HEK293 (cell line): ENCODE measurements at regions not wholly inside any gene's neighbourhood (a gene's known extent, or its start where the extent isn't known, plus 50 kb on each side); places are given as distances from the start of the nearest gene placed in this dataset.

Experiments used
- CTCF ChIA-PET: fragments of 350-600 bp; formaldehyde crosslinking; extraction: SDS; loops from one replicate; lab custom pipeline; 2021; ENCODE audit warnings: antibody characterized with exemption; lab: Yijun Ruan, JAX
- POLR2A ChIA-PET: fragments of 300-600 bp; formaldehyde crosslinking; extraction: SDS; loops from one replicate; lab custom pipeline; 2020; ENCODE audit warnings: antibody characterized with exemption, inconsistent platforms; lab: Yijun Ruan, JAX
- H3K27ac ChIP-seq: fragments of 200-500 bp; sonication (Bioruptor generic); 2 replicates; pipeline ENCODE4 v1.5.1; 2014; ENCODE audit warnings: low read depth, low read length, control low read depth, inconsistent platforms; ENCODE audit errors: extremely low read depth
- H3K36me3 ChIP-seq, 2 experiments: fragments of 200-500 bp in 1 of 2; sonication (Bioruptor generic) in 1 of 2; 1 replicate in 1 of 2; 2 replicates in 1 of 2; pipeline ENCODE4 v1.5.1; 2014 to 2017; ENCODE audit warnings: inconsistent platforms in 2 of 2, low read length in 2 of 2; ENCODE audit not compliant: control insufficient read depth in 2 of 2, insufficient read depth in 1 of 2
- H3K4me1 ChIP-seq: fragments of 200-500 bp; sonication (Bioruptor generic); 2 replicates; pipeline ENCODE4 v1.5.1; 2014; ENCODE audit warnings: mild to moderate bottlenecking, low read length, inconsistent platforms; ENCODE audit not compliant: control insufficient read depth, insufficient read depth
- H3K4me3 ChIP-seq: 2 replicates; pipeline ENCODE4 v1.5.1; 2011; ENCODE audit warnings: low read depth, mild to moderate bottlenecking, control low read depth, low read length, moderate library complexity
- H3K9me3 ChIP-seq: fragments of 200-500 bp; sonication (Bioruptor generic); 2 replicates; pipeline ENCODE4 v1.5.1; 2014; ENCODE audit warnings: low read depth, low read length, inconsistent platforms; ENCODE audit not compliant: control insufficient read depth, insufficient read depth
- BCL11B ChIP-seq: fragments of 450-650 bp; formaldehyde crosslinking; IDR thresholded peaks from 2 replicates; pipeline ENCODE4 v1.5.1; 2016; ENCODE audit warnings: low read depth, missing biosample characterization, missing genetic modification characterization
- KLF7 ChIP-seq: fragments of 450-650 bp; formaldehyde crosslinking; IDR thresholded peaks from 2 replicates; pipeline ENCODE4 v1.5.1; 2016; ENCODE audit warnings: missing biosample characterization, missing genetic modification characterization, borderline replicate concordance
- PRDM2 ChIP-seq: fragments of 450-650 bp; formaldehyde crosslinking; IDR thresholded peaks from 2 replicates; pipeline ENCODE4 v1.5.1; 2016; ENCODE audit warnings: missing biosample characterization, missing genetic modification characterization, borderline replicate concordance
- PRDM4 ChIP-seq: fragments of 450-650 bp; formaldehyde crosslinking; IDR thresholded peaks from 2 replicates; pipeline ENCODE4 v1.5.1; 2017; ENCODE audit warnings: missing biosample characterization, missing genetic modification characterization
- REPIN1 ChIP-seq: fragments of 450-650 bp; formaldehyde crosslinking; IDR thresholded peaks from 2 replicates; pipeline ENCODE4 v1.5.1; 2017; ENCODE audit warnings: missing biosample characterization, missing genetic modification characterization, low read depth
- SALL2 ChIP-seq: fragments of 450-650 bp; formaldehyde crosslinking; IDR thresholded peaks from 2 replicates; pipeline ENCODE4 v1.5.0; 2017; ENCODE audit warnings: missing biosample characterization, mild to moderate bottlenecking, missing genetic modification characterization, borderline replicate concordance
- SP2 ChIP-seq: fragments of 450-650 bp; formaldehyde crosslinking; IDR thresholded peaks from 2 replicates; pipeline ENCODE4 v1.5.1; 2016; ENCODE audit warnings: missing biosample characterization, missing genetic modification characterization
- ZBTB20 ChIP-seq: fragments of 450-650 bp; formaldehyde crosslinking; IDR thresholded peaks from 2 replicates; pipeline ENCODE4 v1.5.1; 2016; ENCODE audit warnings: missing biosample characterization, missing genetic modification characterization
- ZNF121 ChIP-seq: fragments of 450-650 bp; formaldehyde crosslinking; IDR thresholded peaks from 2 replicates; pipeline ENCODE4 v1.5.1; 2016; ENCODE audit warnings: missing biosample characterization, missing genetic modification characterization
- ZNF132 ChIP-seq: fragments of 450-650 bp; formaldehyde crosslinking; IDR thresholded peaks from 2 replicates; pipeline ENCODE4 v1.5.1; 2017; ENCODE audit warnings: missing biosample characterization, missing genetic modification characterization, borderline replicate concordance
- ZNF155 ChIP-seq: fragments of 450-650 bp; formaldehyde crosslinking; IDR thresholded peaks from 2 replicates; pipeline ENCODE4 v1.5.1; 2016; ENCODE audit warnings: missing biosample characterization, missing genetic modification characterization
- ZNF157 ChIP-seq: fragments of 450-650 bp; formaldehyde crosslinking; IDR thresholded peaks from 2 replicates; pipeline ENCODE4 v1.5.1; 2016; ENCODE audit warnings: missing biosample characterization, missing genetic modification characterization
- ZNF398 ChIP-seq: fragments of 450-650 bp; formaldehyde crosslinking; IDR thresholded peaks from 2 replicates; pipeline ENCODE4 v1.5.1; 2017; ENCODE audit warnings: missing biosample characterization, missing genetic modification characterization
- ZNF426 ChIP-seq: fragments of 450-650 bp; formaldehyde crosslinking; IDR thresholded peaks from 2 replicates; pipeline ENCODE4 v1.5.1; 2017; ENCODE audit warnings: missing biosample characterization, missing genetic modification characterization, mild to moderate bottlenecking, inconsistent platforms, moderate library complexity
- ZNF548 ChIP-seq: fragments of 450-650 bp; formaldehyde crosslinking; IDR thresholded peaks from 2 replicates; pipeline ENCODE4 v1.5.1; 2016; ENCODE audit warnings: missing biosample characterization, missing genetic modification characterization
- ZNF704 ChIP-seq: fragments of 450-650 bp; formaldehyde crosslinking; IDR thresholded peaks from 2 replicates; pipeline ENCODE4 v1.5.1; 2016; ENCODE audit warnings: missing biosample characterization, missing genetic modification characterization
- ZNF768 ChIP-seq: fragments of 450-650 bp; formaldehyde crosslinking; IDR thresholded peaks from 2 replicates; pipeline ENCODE4 v1.5.1; 2018; ENCODE audit warnings: missing biosample characterization, mild to moderate bottlenecking, missing genetic modification characterization
- ZNF777 ChIP-seq: fragments of 450-650 bp; formaldehyde crosslinking; IDR thresholded peaks from 2 replicates; pipeline ENCODE4 v1.5.1; 2017; ENCODE audit warnings: missing biosample characterization, missing genetic modification characterization, borderline replicate concordance
- ZNF785 ChIP-seq: fragments of 450-650 bp; formaldehyde crosslinking; IDR thresholded peaks from 2 replicates; pipeline ENCODE4 v1.5.1; 2016; ENCODE audit warnings: missing biosample characterization, missing genetic modification characterization
- ZNF843 ChIP-seq: fragments of 450-650 bp; formaldehyde crosslinking; IDR thresholded peaks from 2 replicates; pipeline ENCODE4 v1.5.1; 2016; ENCODE audit warnings: missing biosample characterization, missing genetic modification characterization

GRCh38 chr9:16352791-16353401, 517.6 kb downstream of the BNC2 start:
- H3K9me3 ChIP-seq: no peaks in the 10 kb centered on the region
- TF ChIP-seq ZNF704 (tag by site-specific recombination): no peak
- no peak for TF ChIP-seq ZNF785 (tag by site-specific recombination)
- TF ChIP-seq ZNF426 (tag by site-specific recombination): no peak
- TF ChIP-seq, all 188 proteins: peak for 0
- Histone ChIP-seq H3K4me1 (no peaks in the 10 kb centered on the region), H3K4me3 (no peak overlapping the region), H3K36me3 (no peaks in the 10 kb centered on the region), H3K27ac (no peak overlapping the region)
- ChIA-PET CTCF (interaction anchor here (0.6 to 1.2 kb wide), 2 partner anchors 10 to 160 kb away, joined by 3 read pairs; no protein-coding TSS in a partner anchor), POLR2A (no interaction called here)

GRCh38 chr9:16356196-16356765, 514.2 kb downstream of the BNC2 start:
- ChIA-PET CTCF (no interaction called here), POLR2A (no interaction called here)
- no peak for TF ChIP-seq ZNF155 (tag by site-specific recombination)
- TF ChIP-seq ZNF768 (tag by site-specific recombination): no peak
- no peak for TF ChIP-seq PRDM4 (tag by site-specific recombination)
- TF ChIP-seq ZNF121: no peak
- no peak for TF ChIP-seq ZNF157
- no peak for TF ChIP-seq ZNF777 (tag by site-specific recombination)
- no peak for TF ChIP-seq ZNF843 (tag by site-specific recombination)
- TF ChIP-seq SALL2: no peak
- no peak for TF ChIP-seq ZNF132 (tag by site-specific recombination)
- TF ChIP-seq ZBTB20 (tag by site-specific recombination): no peak
- TF ChIP-seq BCL11B (tag by site-specific recombination): no peak
- Histone ChIP-seq H3K27ac (no peak overlapping the region), H3K4me3 (no peak overlapping the region), H3K9me3 (no peaks in the 10 kb centered on the region), H3K4me1 (no peaks in the 10 kb centered on the region), H3K36me3 (no peaks in the 10 kb centered on the region)

GRCh38 chr9:16357828-16358227, 512.6 kb downstream of the BNC2 start:
- Histone ChIP-seq H3K27ac (no peak overlapping the region), H3K4me1 (no peaks in the 10 kb centered on the region), H3K4me3 (no peak overlapping the region), H3K36me3 (no peaks in the 10 kb centered on the region), H3K9me3 (no peaks in the 10 kb centered on the region)
- ChIA-PET POLR2A (no interaction called here), CTCF (interaction anchor here (0.6 kb wide), 1 partner anchor 224 kb away, joined by 4 read pairs; no protein-coding TSS in a partner anchor)
- TF ChIP-seq KLF7 (tag by site-specific recombination): no peak
- no peak for TF ChIP-seq SP2 (tag by site-specific recombination)
- no peak for TF ChIP-seq ZNF398
- TF ChIP-seq PRDM2 (tag by site-specific recombination): no peak
- TF ChIP-seq ZNF548 (tag by site-specific recombination): no peak
- TF ChIP-seq REPIN1 (tag by site-specific recombination): no peak
